HepG2 (cell line): ENCODE measurements at regions not wholly inside any gene's neighbourhood (a gene's known extent, or its start where the extent isn't known, plus 50 kb on each side); places are given as distances from the start of the nearest gene placed in this dataset.

Experiments
- BCL6 ChIP-seq: IDR thresholded peaks from 2 replicates; pipeline ENCODE4 v1.6.1; 2016; ENCODE audit warnings: missing genetic modification reagents, missing compliant biosample characterization
- CHD2 ChIP-seq: IDR thresholded peaks from 2 replicates; pipeline ENCODE4 v1.6.1; 2011; ENCODE audit warnings: low read depth, low read length, improper control_type of control experiment
- DPF2 ChIP-seq: sonication (generic); formaldehyde crosslinking; IDR thresholded peaks from 2 replicates; pipeline ENCODE4 v1.4.0; 2020; ENCODE audit warnings: mild to moderate bottlenecking, low read depth, missing genetic modification reagents, borderline replicate concordance
- ELF4 ChIP-seq: sonication (generic); formaldehyde crosslinking; IDR thresholded peaks from 2 replicates; pipeline ENCODE4 v1.5.0; 2020; ENCODE audit warnings: missing genetic modification reagents, mild to moderate bottlenecking, moderate library complexity, borderline replicate concordance
- FLYWCH1 ChIP-seq: sonication (generic); formaldehyde crosslinking; IDR thresholded peaks from 2 replicates; pipeline ENCODE4 v1.8.1; 2023; ENCODE audit warnings: mild to moderate bottlenecking, missing genetic modification reagents
- GTF3A ChIP-seq: sonication (generic); formaldehyde crosslinking; conservative IDR thresholded peaks from 2 replicates; pipeline ENCODE4 v1.4.0; 2020; ENCODE audit warnings: mild to moderate bottlenecking, missing genetic modification reagents
- HDAC1 ChIP-seq: sonication (generic); formaldehyde crosslinking; IDR thresholded peaks from 2 replicates; pipeline ENCODE4 v1.5.1; 2020; ENCODE audit warnings: mild to moderate bottlenecking, missing genetic modification reagents
- HDAC2 ChIP-seq: sonication (generic); formaldehyde crosslinking; IDR thresholded peaks from 2 replicates; pipeline ENCODE4 v1.4.0; 2020; ENCODE audit warnings: missing genetic modification reagents
- HMG20B ChIP-seq: conservative IDR thresholded peaks from 2 replicates; pipeline ENCODE4 v1.6.1; 2016; ENCODE audit warnings: missing genetic modification reagents, missing compliant biosample characterization
- IRF2 ChIP-seq: IDR thresholded peaks from 2 replicates; pipeline ENCODE4 v1.6.1; 2018; ENCODE audit warnings: missing genetic modification reagents, missing compliant biosample characterization
- KAT8 ChIP-seq: IDR thresholded peaks from 2 replicates; pipeline ENCODE4 v1.6.1; 2016; ENCODE audit warnings: missing genetic modification reagents, missing compliant biosample characterization
- MXI1 ChIP-seq: IDR thresholded peaks from 3 replicates; pipeline ENCODE4 v1.6.1; 2012; ENCODE audit warnings: low read depth, low read length, inconsistent platforms, borderline replicate concordance
- NCOA5 ChIP-seq: sonication (generic); formaldehyde crosslinking; IDR thresholded peaks from 2 replicates; pipeline ENCODE4 v1.4.0; 2020; ENCODE audit warnings: missing genetic modification reagents
- RBM22 ChIP-seq: fragments of 200-400 bp; formaldehyde crosslinking; optimal IDR thresholded peaks from 2 replicates; pipeline ENCODE3; 2017; ENCODE audit warnings: mild to moderate bottlenecking, low read length, moderate library complexity
- SAFB2 ChIP-seq: sonication (generic); formaldehyde crosslinking; IDR thresholded peaks from 2 replicates; pipeline ENCODE4 v1.5.1; 2020; ENCODE audit warnings: missing genetic modification reagents, low read depth, mild to moderate bottlenecking, borderline replicate concordance
- SIX1 ChIP-seq: sonication (generic); formaldehyde crosslinking; IDR thresholded peaks from 2 replicates; pipeline ENCODE4 v1.4.0; 2020; ENCODE audit warnings: missing genetic modification reagents, borderline replicate concordance
- SMAD9 ChIP-seq: sonication (generic); formaldehyde crosslinking; IDR thresholded peaks from 2 replicates; pipeline ENCODE4 v1.5.1; 2020; ENCODE audit warnings: mild to moderate bottlenecking, missing genetic modification reagents
- ZNF143 ChIP-seq: sonication (generic); formaldehyde crosslinking; IDR thresholded peaks from 2 replicates; pipeline ENCODE4 v1.4.0; 2020; ENCODE audit warnings: missing genetic modification reagents
- ZNF292 ChIP-seq: sonication (generic); formaldehyde crosslinking; IDR thresholded peaks from 2 replicates; pipeline ENCODE4 v1.8.1; 2022; ENCODE audit warnings: mild to moderate bottlenecking, low read depth, missing genetic modification reagents, borderline replicate concordance
- ZNF672 ChIP-seq: sonication (generic); formaldehyde crosslinking; IDR thresholded peaks from 2 replicates; pipeline ENCODE4 v1.8.1; 2022; ENCODE audit warnings: missing genetic modification reagents
- TF ChIP-seq, protein P1 (sequence below): sonication (generic); formaldehyde crosslinking; IDR thresholded peaks from 2 replicates; pipeline ENCODE4 v1.4.0; 2020; ENCODE audit warnings: missing genetic modification reagents
- TF ChIP-seq, protein P2 (sequence below): sonication (generic); formaldehyde crosslinking; IDR thresholded peaks from 2 replicates; pipeline ENCODE4 v1.5.0; 2020; ENCODE audit warnings: mild to moderate bottlenecking, missing genetic modification reagents, moderate library complexity
- TF ChIP-seq, protein P3 (sequence below), 2 experiments: IDR thresholded peaks; 2 replicates each; pipeline ENCODE4 v1.6.1; 2011 to 2012; ENCODE audit warnings: low read length in 2 of 2, borderline replicate concordance in 1 of 2, low read depth in 1 of 2, mild to moderate bottlenecking in 1 of 2, moderate library complexity in 1 of 2
- TF ChIP-seq, protein P4 (sequence below): sonication (generic); formaldehyde crosslinking; IDR thresholded peaks from 2 replicates; pipeline ENCODE4 v1.8.0; 2022; ENCODE audit warnings: missing genetic modification reagents, mild to moderate bottlenecking, borderline replicate concordance

DNA sequence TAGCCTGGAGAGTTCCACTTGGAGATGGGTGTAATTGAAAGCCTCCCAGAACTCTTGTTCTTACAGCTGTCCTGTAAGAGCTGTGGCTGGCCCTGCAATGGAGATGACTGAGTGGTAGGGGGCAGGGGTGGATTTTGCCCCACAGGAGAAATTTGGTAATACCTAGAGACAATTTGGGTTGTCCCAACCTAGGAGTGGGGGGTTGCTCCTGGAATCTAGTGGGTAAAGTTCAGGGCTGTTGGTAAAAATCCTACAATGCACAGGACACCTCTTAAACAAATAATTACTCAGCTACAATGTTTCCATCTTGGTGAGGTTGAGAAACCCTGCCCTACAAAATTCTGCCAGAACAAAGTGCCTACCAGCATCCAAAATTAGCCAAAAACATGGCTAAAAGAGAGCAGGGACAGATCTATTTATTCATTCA, 181.1 kb upstream of the SH3BP4 start (continued):
- TF ChIP-seq BCL6 (CRISPR knock-in tag) = peak; percentile 47; the same call in 1 of the 2 replicates
- TF ChIP-seq MXI1 = no peak
- no peak for TF ChIP-seq NCOA5
- no peak for TF ChIP-seq SMAD9 (CRISPR knock-in tag)
- TF ChIP-seq, protein P1, sequence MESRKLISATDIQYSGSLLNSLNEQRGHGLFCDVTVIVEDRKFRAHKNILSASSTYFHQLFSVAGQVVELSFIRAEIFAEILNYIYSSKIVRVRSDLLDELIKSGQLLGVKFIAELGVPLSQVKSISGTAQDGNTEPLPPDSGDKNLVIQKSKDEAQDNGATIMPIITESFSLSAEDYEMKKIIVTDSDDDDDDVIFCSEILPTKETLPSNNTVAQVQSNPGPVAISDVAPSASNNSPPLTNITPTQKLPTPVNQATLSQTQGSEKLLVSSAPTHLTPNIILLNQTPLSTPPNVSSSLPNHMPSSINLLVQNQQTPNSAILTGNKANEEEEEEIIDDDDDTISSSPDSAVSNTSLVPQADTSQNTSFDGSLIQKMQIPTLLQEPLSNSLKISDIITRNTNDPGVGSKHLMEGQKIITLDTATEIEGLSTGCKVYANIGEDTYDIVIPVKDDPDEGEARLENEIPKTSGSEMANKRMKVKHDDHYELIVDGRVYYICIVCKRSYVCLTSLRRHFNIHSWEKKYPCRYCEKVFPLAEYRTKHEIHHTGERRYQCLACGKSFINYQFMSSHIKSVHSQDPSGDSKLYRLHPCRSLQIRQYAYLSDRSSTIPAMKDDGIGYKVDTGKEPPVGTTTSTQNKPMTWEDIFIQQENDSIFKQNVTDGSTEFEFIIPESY = no peak
- no peak for TF ChIP-seq ELF4
- TF ChIP-seq KAT8 (CRISPR knock-in tag) = no peak
- 0 out of 2 replicates have a peak, but pooled peaks have one; percentile 47 for TF ChIP-seq ZNF292 (CRISPR knock-in tag)
- 0 out of 2 replicates have a peak, but pooled peaks have one; percentile 42 for TF ChIP-seq DPF2 (CRISPR knock-in tag)
- no peak for TF ChIP-seq GTF3A (CRISPR knock-in tag)
- no peak for TF ChIP-seq SIX1 (CRISPR knock-in tag)
- TF ChIP-seq IRF2 (CRISPR knock-in tag) = no peak
- no peak for TF ChIP-seq ZNF672 (CRISPR knock-in tag)
- TF ChIP-seq, protein P2, sequence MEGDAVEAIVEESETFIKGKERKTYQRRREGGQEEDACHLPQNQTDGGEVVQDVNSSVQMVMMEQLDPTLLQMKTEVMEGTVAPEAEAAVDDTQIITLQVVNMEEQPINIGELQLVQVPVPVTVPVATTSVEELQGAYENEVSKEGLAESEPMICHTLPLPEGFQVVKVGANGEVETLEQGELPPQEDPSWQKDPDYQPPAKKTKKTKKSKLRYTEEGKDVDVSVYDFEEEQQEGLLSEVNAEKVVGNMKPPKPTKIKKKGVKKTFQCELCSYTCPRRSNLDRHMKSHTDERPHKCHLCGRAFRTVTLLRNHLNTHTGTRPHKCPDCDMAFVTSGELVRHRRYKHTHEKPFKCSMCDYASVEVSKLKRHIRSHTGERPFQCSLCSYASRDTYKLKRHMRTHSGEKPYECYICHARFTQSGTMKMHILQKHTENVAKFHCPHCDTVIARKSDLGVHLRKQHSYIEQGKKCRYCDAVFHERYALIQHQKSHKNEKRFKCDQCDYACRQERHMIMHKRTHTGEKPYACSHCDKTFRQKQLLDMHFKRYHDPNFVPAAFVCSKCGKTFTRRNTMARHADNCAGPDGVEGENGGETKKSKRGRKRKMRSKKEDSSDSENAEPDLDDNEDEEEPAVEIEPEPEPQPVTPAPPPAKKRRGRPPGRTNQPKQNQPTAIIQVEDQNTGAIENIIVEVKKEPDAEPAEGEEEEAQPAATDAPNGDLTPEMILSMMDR (CRISPR knock-in tag) = 0 out of 2 replicates have a peak, but pooled peaks have one; percentile 18
- TF ChIP-seq CHD2 = no peak
- TF ChIP-seq ZNF143 (CRISPR knock-in tag) = no peak
- no peak for TF ChIP-seq SAFB2
- no peak for TF ChIP-seq RBM22
- TF ChIP-seq, protein P3, sequence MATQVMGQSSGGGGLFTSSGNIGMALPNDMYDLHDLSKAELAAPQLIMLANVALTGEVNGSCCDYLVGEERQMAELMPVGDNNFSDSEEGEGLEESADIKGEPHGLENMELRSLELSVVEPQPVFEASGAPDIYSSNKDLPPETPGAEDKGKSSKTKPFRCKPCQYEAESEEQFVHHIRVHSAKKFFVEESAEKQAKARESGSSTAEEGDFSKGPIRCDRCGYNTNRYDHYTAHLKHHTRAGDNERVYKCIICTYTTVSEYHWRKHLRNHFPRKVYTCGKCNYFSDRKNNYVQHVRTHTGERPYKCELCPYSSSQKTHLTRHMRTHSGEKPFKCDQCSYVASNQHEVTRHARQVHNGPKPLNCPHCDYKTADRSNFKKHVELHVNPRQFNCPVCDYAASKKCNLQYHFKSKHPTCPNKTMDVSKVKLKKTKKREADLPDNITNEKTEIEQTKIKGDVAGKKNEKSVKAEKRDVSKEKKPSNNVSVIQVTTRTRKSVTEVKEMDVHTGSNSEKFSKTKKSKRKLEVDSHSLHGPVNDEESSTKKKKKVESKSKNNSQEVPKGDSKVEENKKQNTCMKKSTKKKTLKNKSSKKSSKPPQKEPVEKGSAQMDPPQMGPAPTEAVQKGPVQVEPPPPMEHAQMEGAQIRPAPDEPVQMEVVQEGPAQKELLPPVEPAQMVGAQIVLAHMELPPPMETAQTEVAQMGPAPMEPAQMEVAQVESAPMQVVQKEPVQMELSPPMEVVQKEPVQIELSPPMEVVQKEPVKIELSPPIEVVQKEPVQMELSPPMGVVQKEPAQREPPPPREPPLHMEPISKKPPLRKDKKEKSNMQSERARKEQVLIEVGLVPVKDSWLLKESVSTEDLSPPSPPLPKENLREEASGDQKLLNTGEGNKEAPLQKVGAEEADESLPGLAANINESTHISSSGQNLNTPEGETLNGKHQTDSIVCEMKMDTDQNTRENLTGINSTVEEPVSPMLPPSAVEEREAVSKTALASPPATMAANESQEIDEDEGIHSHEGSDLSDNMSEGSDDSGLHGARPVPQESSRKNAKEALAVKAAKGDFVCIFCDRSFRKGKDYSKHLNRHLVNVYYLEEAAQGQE (IDR thresholded peaks at IDR 0.05; ENCODE audit: borderline replicate concordance in 1 of 2, low read depth in 1 of 2, low read length in 2 of 2) = 0 out of 4 replicates have a peak, but pooled peaks of 1 of the 2 experiments have one; percentile 10
- 0 out of 2 replicates have a peak, but pooled peaks have one; percentile 27 for TF ChIP-seq HDAC1 (CRISPR knock-in tag)
- no peak for TF ChIP-seq FLYWCH1 (CRISPR knock-in tag)
- peak; percentile 57 for TF ChIP-seq HDAC2
- TF ChIP-seq HMG20B (CRISPR knock-in tag) = peak; percentile 59; the same call in 1 of the 2 replicates
- TF ChIP-seq, protein P4, sequence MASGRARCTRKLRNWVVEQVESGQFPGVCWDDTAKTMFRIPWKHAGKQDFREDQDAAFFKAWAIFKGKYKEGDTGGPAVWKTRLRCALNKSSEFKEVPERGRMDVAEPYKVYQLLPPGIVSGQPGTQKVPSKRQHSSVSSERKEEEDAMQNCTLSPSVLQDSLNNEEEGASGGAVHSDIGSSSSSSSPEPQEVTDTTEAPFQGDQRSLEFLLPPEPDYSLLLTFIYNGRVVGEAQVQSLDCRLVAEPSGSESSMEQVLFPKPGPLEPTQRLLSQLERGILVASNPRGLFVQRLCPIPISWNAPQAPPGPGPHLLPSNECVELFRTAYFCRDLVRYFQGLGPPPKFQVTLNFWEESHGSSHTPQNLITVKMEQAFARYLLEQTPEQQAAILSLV = peak; percentile 58; the same call in 1 of the 2 replicates
